DOHH2 (cell line): ENCODE measurements at regions not wholly inside any gene's neighbourhood (a gene's known extent, or its start where the extent isn't known, plus 50 kb on each side); places are given as distances from the start of the nearest gene placed in this dataset.

Source experiments
- CTCF ChIP-seq: fragments of 200-600 bp; sonication (generic); IDR thresholded peaks from one replicate; pipeline ENCODE4 v1.5.1; 2014; ENCODE audit warnings: antibody characterized with exemption, mild to moderate bottlenecking, low read depth, low read length; ENCODE audit not compliant: poor library complexity, severe bottlenecking
- EZH2phosphoT487 ChIP-seq: fragments of 200-600 bp; sonication (generic); IDR thresholded peaks from 2 replicates; pipeline ENCODE4 v1.6.1; 2017; ENCODE audit warnings: borderline replicate concordance, mild to moderate bottlenecking, antibody characterized with exemption, low read length, moderate library complexity, mixed read lengths

GRCh38 chr10:62633976-62634375 is 170.5 kb upstream of the ADO start:
- TF ChIP-seq CTCF, result no peak
- no peak for TF ChIP-seq EZH2phosphoT487
